GM12892 (cell line): ENCODE measurements at regions not wholly inside any gene's neighbourhood (a gene's known extent, or its start where the extent isn't known, plus 50 kb on each side); places are given as distances from the start of the nearest gene placed in this dataset.

Experiments
- DNase-seq: peaks from one replicate; pipeline ENCODE4 v3.0.0; 2011; ENCODE audit not compliant: insufficient read length
- FAIRE-seq: peaks from 2 replicates; lab custom pipeline; 2011; peaks lifted over from hg19 to GRCh38; lab: Jason Lieb, UNC
- POLR2A ChIP-seq: IDR thresholded peaks from 2 replicates; pipeline ENCODE4 v1.6.1; 2011; ENCODE audit warnings: low read depth, low read length, control low read depth
- POLR2AphosphoS5 ChIP-seq: IDR thresholded peaks from 2 replicates; pipeline ENCODE4 v1.6.1; 2011; ENCODE audit warnings: low read depth, low read length, control low read depth
- TAF1 ChIP-seq: IDR thresholded peaks from 2 replicates; pipeline ENCODE4 v1.6.1; 2011; ENCODE audit warnings: low read depth, mild to moderate bottlenecking, control low read depth, low read length, borderline replicate concordance

DNA sequence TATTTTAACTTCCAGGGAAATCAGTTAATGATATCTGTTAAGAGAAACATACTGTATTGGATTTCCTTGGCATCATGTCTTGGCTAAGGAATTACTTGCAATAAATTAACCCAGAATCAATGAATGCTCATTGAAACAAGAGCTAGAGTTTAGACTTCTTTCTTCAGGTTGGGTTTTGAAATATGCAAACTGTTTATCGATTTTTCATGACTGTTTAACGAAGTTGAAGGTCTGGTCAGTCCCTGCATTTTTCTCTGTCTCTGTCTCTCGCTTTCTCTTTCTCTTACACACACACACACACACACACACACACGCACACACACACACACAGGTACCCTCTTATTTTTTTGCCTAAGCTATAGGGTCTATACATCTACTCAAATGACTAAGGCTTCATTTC is 981.0 kb downstream of the SUCLG1 start:
- FAIRE-seq (no peak), DNase-seq (no peak)
- TF ChIP-seq TAF1 (no peak), POLR2A (no peak), POLR2AphosphoS5 (no peak)

DNA sequence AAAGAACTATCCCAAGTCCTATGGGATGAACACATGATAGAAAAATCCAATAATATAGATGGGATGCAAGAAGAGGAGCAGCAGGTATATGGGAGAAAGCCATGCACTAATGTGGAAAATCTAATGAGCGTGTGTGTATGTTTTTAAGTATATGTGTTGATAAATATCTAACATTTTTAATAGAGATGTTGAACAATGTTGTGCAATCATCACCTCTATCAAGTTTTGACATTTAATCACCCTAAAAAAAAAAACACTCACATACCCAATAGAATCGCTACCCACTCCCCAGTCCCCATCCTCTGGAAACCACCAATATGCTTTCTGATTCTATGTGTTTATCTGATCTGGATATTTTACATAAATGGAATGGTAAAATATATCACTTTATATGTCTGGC is 983.7 kb downstream of the SUCLG1 start:
- DNase-seq, result no peak
- no peak for FAIRE-seq
- TF ChIP-seq TAF1 (no peak), POLR2AphosphoS5 (no peak), POLR2A (no peak)

DNA sequence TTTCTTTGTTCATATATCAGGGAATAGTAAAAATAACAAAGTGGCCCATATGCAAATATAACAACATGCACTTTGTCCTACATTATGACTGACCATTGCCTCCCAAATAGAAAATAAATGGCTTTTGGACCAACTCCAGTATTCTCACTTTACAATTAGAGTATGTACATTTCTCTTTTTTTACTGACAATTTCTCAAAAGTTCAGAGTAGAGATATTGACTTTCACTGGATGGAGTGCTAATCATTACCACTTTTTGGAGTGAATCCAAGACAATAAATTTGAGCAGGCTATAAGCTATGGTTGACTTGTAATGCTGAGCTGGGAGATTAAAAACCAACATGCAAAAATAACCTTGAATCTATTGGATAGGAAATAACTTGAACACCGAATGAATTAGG is 987.4 kb downstream of the SUCLG1 start:
- TF ChIP-seq POLR2A (no peak), POLR2AphosphoS5 (no peak), TAF1 (no peak)
- no peak for DNase-seq
- FAIRE-seq, result no peak

DNA sequence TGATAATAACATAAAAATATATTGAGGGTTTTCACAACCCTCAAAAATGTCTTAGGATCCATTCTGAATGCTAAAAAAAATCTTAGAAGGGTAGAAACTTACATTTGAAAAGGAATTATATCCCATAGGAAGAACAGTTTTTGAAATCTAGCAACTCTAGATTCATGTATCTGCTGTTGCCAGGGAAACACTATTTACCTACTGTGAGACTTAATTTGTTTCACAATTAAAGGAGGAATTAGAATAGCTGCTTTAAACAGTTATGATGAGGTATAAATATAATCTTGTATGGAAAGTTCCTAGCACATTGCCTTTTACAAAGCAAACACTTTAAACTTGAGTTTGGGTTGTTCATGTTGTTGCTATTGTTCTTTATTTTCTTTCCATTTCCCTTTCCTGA is 988.2 kb downstream of the SUCLG1 start:
- no peak for FAIRE-seq
- no peak for TF ChIP-seq POLR2AphosphoS5
- no peak for TF ChIP-seq POLR2A
- no peak for TF ChIP-seq TAF1
- no peak for DNase-seq

DNA sequence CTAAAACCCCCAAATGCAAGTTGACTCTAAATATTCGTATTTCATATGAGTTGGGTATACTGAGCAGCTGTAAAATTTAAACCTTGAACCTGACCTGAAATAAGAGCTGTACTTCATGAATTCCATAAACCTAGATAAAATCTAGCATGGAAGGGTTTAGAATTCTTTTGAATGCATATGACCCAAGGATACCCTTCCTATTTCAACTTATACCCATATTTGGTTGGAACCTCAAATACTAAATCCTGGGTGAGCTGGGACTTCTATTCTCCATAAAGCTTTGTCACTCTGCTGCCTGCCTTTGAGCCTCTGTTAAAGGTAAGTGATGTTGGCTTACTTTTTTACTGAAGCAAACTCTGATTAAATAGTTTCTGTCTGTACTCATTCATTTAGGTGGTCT is 994.6 kb downstream of the SUCLG1 start:
- no peak for FAIRE-seq
- TF ChIP-seq POLR2AphosphoS5, result no peak
- TF ChIP-seq POLR2A, result no peak
- no peak for TF ChIP-seq TAF1

DNA sequence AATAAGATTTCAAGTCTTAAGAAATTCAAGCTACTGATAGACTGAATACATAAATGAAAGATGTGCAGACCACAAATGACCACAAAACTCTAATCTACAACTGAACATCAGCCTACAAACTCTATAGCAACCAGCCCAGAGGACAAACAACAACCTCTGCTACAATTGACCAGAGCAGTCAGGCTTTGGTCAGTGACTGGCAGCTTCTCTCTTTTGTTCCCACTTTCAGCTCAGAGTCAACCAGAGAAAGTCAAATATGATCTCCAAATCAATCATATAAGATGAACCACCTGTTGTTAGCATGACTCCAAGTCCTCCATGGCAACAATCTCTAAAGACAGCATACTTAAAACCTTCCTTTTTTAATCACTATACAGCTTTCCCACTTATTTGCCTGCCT is 996.2 kb downstream of the SUCLG1 start:
- no peak for DNase-seq
- no peak for FAIRE-seq
- TF ChIP-seq POLR2A, result no peak
- no peak for TF ChIP-seq TAF1
- TF ChIP-seq POLR2AphosphoS5, result no peak

More for the DNA sequence above, 994.6 kb downstream of the SUCLG1 start:
- DNase-seq, result no peak

DNA sequence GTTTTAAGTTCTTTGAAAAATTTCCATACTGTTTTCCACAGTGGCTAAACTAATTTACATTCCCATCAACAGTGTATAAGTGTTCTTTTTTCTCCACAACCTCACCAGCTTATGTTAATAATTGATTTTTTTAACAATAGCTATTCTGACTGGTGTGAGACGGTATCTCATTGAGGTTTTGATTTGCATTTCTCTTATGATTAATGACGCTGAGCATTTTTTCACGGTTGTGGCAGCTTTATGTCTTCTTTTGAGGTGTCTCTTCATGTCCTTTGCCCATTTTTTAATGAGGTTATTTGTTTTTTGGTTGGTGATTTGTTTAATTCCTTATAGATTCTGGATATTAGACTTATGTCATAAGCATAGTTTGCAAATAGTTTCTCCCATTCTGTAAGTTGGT is 997.9 kb downstream of the SUCLG1 start:
- TF ChIP-seq POLR2AphosphoS5, result no peak
- FAIRE-seq, result no peak
- no peak for DNase-seq

DNA sequence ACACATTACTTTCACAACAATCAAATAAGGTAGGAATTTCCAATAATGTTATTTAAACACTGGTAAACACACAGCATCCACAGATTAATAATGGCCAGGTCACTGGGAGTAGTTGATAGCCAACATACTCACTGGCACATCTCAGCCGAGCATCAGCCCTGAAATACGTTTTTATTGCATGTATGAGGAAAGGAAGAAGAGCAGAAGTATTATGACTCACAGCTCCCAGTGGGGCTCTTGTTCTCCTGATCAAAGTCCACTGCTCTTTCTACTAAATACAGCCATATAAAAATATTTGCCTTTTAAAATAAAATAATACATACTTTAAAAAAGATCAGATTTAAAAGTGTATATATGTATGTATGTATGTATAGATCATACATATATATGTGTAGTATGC is 999.6 kb downstream of the SUCLG1 start:
- TF ChIP-seq POLR2A (no peak), POLR2AphosphoS5 (no peak), TAF1 (no peak)
- DNase-seq (no peak), FAIRE-seq (no peak)

DNA sequence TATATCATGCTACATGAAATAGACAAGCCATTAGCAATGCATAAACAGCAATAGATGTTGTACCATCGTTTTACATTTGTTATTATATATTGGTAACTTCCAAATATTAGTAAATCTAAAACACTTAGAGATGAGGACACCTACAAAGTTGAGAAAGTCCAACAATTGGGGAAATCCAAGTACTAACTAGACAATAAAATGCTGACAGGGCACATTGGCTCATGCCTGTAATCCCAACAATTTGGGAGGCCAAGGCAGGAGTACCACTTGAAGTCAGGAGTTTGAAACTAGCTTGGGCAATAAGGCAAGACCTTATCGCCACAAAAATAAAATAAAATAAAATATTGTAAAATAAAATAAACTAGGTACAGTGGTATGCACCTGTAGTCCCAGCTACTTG is 1023.1 kb downstream of the SUCLG1 start:
- TF ChIP-seq POLR2A (no peak), TAF1 (no peak), POLR2AphosphoS5 (no peak)
- no peak for FAIRE-seq
- no peak for DNase-seq

DNA sequence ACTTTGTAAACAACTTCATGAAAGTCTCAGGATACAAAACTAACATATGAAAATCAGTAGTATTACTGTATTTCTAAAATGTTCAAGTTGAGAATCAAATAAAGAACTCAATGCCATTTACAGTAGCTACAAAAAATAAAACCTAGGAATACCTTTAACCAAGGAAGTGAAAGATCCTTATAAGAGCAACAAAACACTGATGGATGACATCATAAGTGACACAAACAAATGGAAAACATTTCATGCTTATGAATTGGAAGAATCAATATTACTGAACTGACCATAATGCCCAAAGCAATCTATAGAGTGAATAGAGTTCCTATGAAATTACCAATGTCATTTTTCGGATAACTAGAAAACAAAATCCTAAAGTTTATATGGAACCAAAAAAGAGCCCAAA is 1038.1 kb downstream of the SUCLG1 start:
- FAIRE-seq (no peak), DNase-seq (no peak)
- no peak for TF ChIP-seq TAF1
- no peak for TF ChIP-seq POLR2AphosphoS5
- TF ChIP-seq POLR2A, result no peak

DNA sequence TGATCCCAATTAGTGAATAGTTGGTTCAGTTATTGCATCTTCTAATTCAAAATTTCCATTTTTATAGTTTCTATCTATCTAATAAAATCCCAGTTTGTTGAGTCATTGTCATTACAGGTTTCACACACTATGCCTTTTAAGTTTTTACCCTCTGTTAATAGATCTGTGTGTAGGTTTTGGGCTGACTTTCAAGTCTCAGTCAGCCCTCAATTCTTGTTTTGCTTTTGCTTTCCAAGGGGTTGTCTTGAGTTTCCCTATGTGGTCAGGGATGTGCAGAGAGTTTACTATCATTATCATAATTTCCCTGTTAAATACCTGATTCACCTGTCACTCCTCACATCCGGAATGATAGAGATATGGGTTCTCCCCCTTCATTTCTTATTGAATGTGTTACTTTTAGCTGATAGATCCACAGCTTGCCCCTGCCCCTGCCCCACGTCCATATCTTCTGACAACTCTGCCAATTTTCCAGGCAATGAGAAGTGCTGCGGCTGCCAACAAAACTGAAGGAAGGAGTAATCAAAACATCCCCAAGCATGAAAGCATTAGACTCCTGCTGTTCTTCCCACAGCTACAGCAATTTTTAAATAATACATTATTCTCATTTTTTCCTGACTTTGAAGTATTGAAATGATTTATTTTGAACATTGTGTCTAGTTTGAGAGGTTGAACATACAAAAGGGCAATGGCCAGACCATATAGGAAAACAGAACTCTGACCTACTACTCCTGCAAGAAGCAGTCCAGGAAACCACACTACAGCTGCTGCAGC is 1064.8 kb downstream of the SUCLG1 start:
- FAIRE-seq (no peak), DNase-seq (no peak)
- TF ChIP-seq POLR2AphosphoS5 (no peak), TAF1 (no peak), POLR2A (no peak)

DNA sequence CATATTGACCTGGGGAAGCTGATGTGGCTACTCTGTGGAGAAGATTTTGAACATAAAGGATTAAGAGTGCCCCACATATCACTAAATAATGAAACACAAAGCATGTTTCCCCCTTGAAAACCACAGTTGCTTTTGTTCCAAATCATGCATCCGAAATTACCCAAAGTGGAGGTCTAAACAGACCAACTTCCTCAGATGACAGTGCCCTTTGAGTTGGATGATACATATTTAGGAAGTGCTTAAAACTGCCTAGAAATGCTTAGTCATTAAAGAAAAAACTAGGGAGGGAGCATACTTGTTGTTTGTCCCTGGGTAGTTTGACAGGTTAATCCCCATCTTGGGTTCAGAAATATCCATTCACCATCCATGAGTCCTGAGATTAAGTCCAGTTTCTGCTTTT is 1070.3 kb downstream of the SUCLG1 start:
- no peak for FAIRE-seq
- DNase-seq, result no peak
- TF ChIP-seq POLR2A, result no peak
